Ishikawa (cell line): ENCODE measurements at regions not wholly inside any gene's neighbourhood (a gene's known extent, or its start where the extent isn't known, plus 50 kb on each side); places are given as distances from the start of the nearest gene placed in this dataset.

Experiments
- CEBPB ChIP-seq: IDR thresholded peaks from 2 replicates; pipeline ENCODE4 v1.6.1; 2012
- CREB1 ChIP-seq: IDR thresholded peaks from 2 replicates; pipeline ENCODE4 v1.6.1; 2012; ENCODE audit warnings: low read depth
- EGR1 ChIP-seq: IDR thresholded peaks from 2 replicates; pipeline ENCODE4 v1.6.1; 2012
- EP300 ChIP-seq: IDR thresholded peaks from 2 replicates; pipeline ENCODE4 v1.6.1; 2012; ENCODE audit warnings: borderline replicate concordance
- FOXM1 ChIP-seq: IDR thresholded peaks from 2 replicates; pipeline ENCODE4 v1.6.1; 2012; ENCODE audit warnings: low read depth, borderline replicate concordance
- MAX ChIP-seq: IDR thresholded peaks from 2 replicates; pipeline ENCODE4 v1.6.1; 2012
- NFIC ChIP-seq: IDR thresholded peaks from 2 replicates; pipeline ENCODE4 v1.6.1; 2012
- RAD21 ChIP-seq: IDR thresholded peaks from 2 replicates; pipeline ENCODE4 v1.6.1; 2012; ENCODE audit warnings: low read depth
- TAF1 ChIP-seq: IDR thresholded peaks from 2 replicates; pipeline ENCODE4 v1.6.1; 2012; ENCODE audit warnings: low read depth, mild to moderate bottlenecking
- TCF12 ChIP-seq: IDR thresholded peaks from 2 replicates; pipeline ENCODE4 v1.6.1; 2012; ENCODE audit warnings: low read depth
- TEAD4 ChIP-seq: IDR thresholded peaks from 2 replicates; pipeline ENCODE4 v1.6.1; 2012
- USF1 ChIP-seq: IDR thresholded peaks from 2 replicates; pipeline ENCODE4 v1.6.1; 2012
- YY1 ChIP-seq: IDR thresholded peaks from 2 replicates; pipeline ENCODE4 v1.6.1; 2012; ENCODE audit warnings: low read depth
- ZBTB7A ChIP-seq: IDR thresholded peaks from 2 replicates; pipeline ENCODE4 v1.6.1; 2012; ENCODE audit warnings: low read depth
- TF ChIP-seq, protein P1 (sequence below): IDR thresholded peaks from 2 replicates; pipeline ENCODE4 v1.6.1; 2012; ENCODE audit warnings: low read depth, mild to moderate bottlenecking

DNA sequence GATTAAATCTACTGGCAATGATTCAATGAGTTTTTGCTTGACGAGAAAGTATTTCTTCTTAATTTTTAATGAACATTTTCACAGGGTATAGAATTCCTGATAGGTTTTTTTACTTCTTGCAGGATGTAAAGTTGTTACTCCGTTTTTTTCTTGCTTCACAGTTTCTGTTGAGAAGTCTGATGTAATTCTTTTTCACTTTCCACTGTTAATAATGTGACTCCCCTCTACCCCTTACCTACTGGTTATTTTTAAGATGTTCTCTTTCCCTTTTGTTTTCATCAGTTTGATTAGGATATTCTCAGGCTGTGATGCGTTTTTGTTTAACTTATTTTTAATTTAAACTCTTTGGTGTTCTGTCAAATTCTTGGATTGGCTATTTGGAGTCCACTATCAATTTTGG is 933.9 kb upstream of the PIK3C3 start:
- no peak for TF ChIP-seq EP300

GRCh38 chr18:41012194-41012593 is 942.8 kb upstream of the PIK3C3 start:
- TF ChIP-seq YY1: no peak
- TF ChIP-seq CEBPB: no peak
- TF ChIP-seq CREB1: no peak
- TF ChIP-seq NFIC: no peak
- no peak for TF ChIP-seq TEAD4
- TF ChIP-seq, protein P1, sequence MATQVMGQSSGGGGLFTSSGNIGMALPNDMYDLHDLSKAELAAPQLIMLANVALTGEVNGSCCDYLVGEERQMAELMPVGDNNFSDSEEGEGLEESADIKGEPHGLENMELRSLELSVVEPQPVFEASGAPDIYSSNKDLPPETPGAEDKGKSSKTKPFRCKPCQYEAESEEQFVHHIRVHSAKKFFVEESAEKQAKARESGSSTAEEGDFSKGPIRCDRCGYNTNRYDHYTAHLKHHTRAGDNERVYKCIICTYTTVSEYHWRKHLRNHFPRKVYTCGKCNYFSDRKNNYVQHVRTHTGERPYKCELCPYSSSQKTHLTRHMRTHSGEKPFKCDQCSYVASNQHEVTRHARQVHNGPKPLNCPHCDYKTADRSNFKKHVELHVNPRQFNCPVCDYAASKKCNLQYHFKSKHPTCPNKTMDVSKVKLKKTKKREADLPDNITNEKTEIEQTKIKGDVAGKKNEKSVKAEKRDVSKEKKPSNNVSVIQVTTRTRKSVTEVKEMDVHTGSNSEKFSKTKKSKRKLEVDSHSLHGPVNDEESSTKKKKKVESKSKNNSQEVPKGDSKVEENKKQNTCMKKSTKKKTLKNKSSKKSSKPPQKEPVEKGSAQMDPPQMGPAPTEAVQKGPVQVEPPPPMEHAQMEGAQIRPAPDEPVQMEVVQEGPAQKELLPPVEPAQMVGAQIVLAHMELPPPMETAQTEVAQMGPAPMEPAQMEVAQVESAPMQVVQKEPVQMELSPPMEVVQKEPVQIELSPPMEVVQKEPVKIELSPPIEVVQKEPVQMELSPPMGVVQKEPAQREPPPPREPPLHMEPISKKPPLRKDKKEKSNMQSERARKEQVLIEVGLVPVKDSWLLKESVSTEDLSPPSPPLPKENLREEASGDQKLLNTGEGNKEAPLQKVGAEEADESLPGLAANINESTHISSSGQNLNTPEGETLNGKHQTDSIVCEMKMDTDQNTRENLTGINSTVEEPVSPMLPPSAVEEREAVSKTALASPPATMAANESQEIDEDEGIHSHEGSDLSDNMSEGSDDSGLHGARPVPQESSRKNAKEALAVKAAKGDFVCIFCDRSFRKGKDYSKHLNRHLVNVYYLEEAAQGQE: no peak
- TF ChIP-seq FOXM1: no peak
- TF ChIP-seq TAF1: no peak
- no peak for TF ChIP-seq EGR1
- TF ChIP-seq RAD21: no peak
- no peak for TF ChIP-seq TCF12
- no peak for TF ChIP-seq EP300
- TF ChIP-seq USF1: no peak
- TF ChIP-seq MAX: no peak
- no peak for TF ChIP-seq ZBTB7A

GRCh38 chr18:41009926-41010325 is 945.1 kb upstream of the PIK3C3 start:
- TF ChIP-seq NFIC (no peak), FOXM1 (no peak), YY1 (no peak), USF1 (no peak), CEBPB (no peak), TCF12 (no peak), EP300 (no peak), TEAD4 (no peak), ZBTB7A (no peak), EGR1 (no peak), MAX (no peak), RAD21 (no peak), CREB1 (no peak)
- TF ChIP-seq, protein P1: no peak

DNA sequence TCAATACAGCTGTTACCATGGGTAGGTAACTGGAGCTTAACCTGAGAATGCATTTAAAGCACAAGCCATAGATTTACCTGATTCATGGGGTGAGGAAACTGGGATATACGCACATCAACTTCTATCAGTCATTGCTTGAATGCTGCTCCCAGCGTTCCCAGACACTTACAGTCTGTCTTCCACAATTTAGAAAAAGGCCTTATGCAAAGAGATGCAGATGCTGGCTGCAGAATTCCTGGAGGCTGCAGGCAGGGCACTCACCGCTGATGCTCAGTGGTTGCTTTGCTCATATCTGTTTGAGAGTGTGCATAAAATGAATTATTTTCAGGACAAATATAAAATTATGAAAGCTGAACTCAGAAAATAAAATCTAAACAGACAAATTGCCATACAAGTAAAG is 950.7 kb upstream of the PIK3C3 start:
- TF ChIP-seq YY1 (no peak), MAX (no peak), FOXM1 (no peak), RAD21 (no peak), NFIC (no peak), EP300 (no peak), ZBTB7A (no peak), USF1 (no peak), TEAD4 (no peak), TCF12 (no peak), CEBPB (no peak), EGR1 (no peak), TAF1 (no peak), CREB1 (no peak)
- TF ChIP-seq, protein P1: no peak
